ENCODE measurements at regions not wholly inside any gene's neighbourhood (a gene's known extent, or its start where the extent isn't known, plus 50 kb on each side); places are given as distances from the start of the nearest gene placed in this dataset.

DNA sequence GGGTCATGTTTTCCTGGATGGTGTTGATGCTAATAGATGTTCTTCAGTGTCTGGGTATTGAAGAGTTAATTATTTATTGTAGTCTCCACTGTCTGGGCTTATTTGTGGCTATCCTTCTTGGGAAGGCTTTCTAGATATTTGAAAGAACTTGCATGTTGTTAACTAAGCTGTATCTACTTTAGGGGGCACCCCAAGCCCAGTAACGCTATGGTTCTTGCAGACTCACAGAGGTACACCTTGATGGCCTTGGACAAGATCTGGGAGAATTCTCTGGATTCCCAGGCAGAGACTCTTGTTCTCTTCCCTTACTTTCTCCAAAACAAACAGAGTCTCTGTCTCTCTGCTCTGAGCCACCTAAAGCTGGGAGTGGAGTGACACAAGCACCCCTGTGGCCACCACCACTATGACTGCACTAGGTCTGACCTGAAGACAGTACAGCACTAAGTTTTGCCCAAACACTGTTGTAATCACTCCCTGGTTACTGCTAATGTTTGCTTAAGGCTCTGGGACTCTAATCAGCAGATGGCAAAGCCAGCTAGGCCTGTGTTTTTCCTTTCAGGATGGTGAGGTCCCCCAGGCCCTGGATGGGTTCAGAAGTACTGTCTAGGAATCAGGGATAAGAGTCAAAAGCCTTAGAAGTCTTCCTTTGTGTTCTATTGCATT lies 76.5 kb upstream of the C1orf21 start:
- no peak for ATAC-seq
- TF ChIP-seq TOX (CRISPR knock-in tag; IDR thresholded peaks at IDR 0.05; ENCODE audit: borderline replicate concordance) (no peak), CSDC2 (CRISPR knock-in tag; IDR thresholded peaks at IDR 0.05) (no peak), ISL1 (CRISPR knock-in tag; IDR thresholded peaks at IDR 0.05) (no peak), ZNF565 (CRISPR knock-in tag; conservative IDR thresholded peaks at IDR 0.05; ENCODE audit: low read depth) (no peak), TCF4 (CRISPR knock-in tag; IDR thresholded peaks at IDR 0.05; ENCODE audit: borderline replicate concordance) (no peak)

GRCh38 chr1:184311580-184311979 lies 75.2 kb upstream of the C1orf21 start:
- TF ChIP-seq ZNF8 (CRISPR knock-in tag; IDR thresholded peaks at IDR 0.05) (no peak), POU6F1 (CRISPR knock-in tag; IDR thresholded peaks at IDR 0.05; ENCODE audit: borderline replicate concordance, low read depth) (no peak), ARNTL (CRISPR knock-in tag; IDR thresholded peaks at IDR 0.05; ENCODE audit: borderline replicate concordance, low read depth) (no peak), CREB5 (CRISPR knock-in tag; IDR thresholded peaks at IDR 0.05; ENCODE audit: low read depth) (no peak), ZNF70 (CRISPR knock-in tag; IDR thresholded peaks at IDR 0.05) (no peak), RARB (CRISPR knock-in tag; IDR thresholded peaks at IDR 0.05) (no peak)
- no peak for ATAC-seq

DNA sequence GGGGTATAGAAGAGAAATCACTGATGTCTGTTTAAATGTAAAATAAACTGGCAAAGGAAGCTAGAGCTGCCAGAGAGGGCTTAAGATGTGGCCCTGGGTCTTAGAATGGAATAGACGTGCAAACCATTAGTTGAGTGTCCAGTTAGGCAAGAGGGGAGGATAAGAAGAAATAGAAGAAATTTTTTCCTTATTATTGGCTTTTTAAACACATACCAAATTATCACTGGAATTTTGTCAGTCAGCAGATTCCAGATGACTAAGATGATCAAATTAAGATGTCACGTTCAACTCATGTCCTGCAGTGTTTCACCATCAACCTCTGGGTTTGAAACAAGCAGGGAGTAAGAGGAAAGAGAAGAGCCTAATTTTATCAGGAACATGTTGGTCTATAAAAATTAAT lies 71.6 kb upstream of the C1orf21 start:
- TF ChIP-seq ARNTL (CRISPR knock-in tag; IDR thresholded peaks at IDR 0.05; ENCODE audit: borderline replicate concordance, low read depth): no peak
- TF ChIP-seq RARB (CRISPR knock-in tag; IDR thresholded peaks at IDR 0.05): no peak
- TF ChIP-seq, protein P1, sequence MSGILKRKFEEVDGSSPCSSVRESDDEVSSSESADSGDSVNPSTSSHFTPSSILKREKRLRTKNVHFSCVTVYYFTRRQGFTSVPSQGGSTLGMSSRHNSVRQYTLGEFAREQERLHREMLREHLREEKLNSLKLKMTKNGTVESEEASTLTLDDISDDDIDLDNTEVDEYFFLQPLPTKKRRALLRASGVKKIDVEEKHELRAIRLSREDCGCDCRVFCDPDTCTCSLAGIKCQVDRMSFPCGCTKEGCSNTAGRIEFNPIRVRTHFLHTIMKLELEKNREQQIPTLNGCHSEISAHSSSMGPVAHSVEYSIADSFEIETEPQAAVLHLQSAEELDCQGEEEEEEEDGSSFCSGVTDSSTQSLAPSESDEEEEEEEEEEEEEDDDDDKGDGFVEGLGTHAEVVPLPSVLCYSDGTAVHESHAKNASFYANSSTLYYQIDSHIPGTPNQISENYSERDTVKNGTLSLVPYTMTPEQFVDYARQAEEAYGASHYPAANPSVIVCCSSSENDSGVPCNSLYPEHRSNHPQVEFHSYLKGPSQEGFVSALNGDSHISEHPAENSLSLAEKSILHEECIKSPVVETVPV (CRISPR knock-in tag; IDR thresholded peaks at IDR 0.05): no peak
- no peak for TF ChIP-seq OSR1 (CRISPR knock-in tag; IDR thresholded peaks at IDR 0.05)
- TF ChIP-seq SNAI2 (CRISPR knock-in tag; IDR thresholded peaks at IDR 0.05): no peak
- no peak for TF ChIP-seq POU6F1 (CRISPR knock-in tag; IDR thresholded peaks at IDR 0.05; ENCODE audit: borderline replicate concordance, low read depth)
- TF ChIP-seq CSDC2 (CRISPR knock-in tag; IDR thresholded peaks at IDR 0.05): no peak
- TF ChIP-seq ZNF70 (CRISPR knock-in tag; IDR thresholded peaks at IDR 0.05): no peak
- TF ChIP-seq TOX (CRISPR knock-in tag; IDR thresholded peaks at IDR 0.05; ENCODE audit: borderline replicate concordance): no peak
- TF ChIP-seq, protein P2, sequence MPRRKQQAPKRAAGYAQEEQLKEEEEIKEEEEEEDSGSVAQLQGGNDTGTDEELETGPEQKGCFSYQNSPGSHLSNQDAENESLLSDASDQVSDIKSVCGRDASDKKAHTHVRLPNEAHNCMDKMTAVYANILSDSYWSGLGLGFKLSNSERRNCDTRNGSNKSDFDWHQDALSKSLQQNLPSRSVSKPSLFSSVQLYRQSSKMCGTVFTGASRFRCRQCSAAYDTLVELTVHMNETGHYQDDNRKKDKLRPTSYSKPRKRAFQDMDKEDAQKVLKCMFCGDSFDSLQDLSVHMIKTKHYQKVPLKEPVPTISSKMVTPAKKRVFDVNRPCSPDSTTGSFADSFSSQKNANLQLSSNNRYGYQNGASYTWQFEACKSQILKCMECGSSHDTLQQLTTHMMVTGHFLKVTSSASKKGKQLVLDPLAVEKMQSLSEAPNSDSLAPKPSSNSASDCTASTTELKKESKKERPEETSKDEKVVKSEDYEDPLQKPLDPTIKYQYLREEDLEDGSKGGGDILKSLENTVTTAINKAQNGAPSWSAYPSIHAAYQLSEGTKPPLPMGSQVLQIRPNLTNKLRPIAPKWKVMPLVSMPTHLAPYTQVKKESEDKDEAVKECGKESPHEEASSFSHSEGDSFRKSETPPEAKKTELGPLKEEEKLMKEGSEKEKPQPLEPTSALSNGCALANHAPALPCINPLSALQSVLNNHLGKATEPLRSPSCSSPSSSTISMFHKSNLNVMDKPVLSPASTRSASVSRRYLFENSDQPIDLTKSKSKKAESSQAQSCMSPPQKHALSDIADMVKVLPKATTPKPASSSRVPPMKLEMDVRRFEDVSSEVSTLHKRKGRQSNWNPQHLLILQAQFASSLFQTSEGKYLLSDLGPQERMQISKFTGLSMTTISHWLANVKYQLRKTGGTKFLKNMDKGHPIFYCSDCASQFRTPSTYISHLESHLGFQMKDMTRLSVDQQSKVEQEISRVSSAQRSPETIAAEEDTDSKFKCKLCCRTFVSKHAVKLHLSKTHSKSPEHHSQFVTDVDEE (CRISPR knock-in tag; IDR thresholded peaks at IDR 0.05): no peak
- no peak for TF ChIP-seq ESRRG (CRISPR knock-in tag; IDR thresholded peaks at IDR 0.05)
- TF ChIP-seq ZC3H10 (CRISPR knock-in tag; IDR thresholded peaks at IDR 0.05): no peak
- no peak for TF ChIP-seq ZNF565 (CRISPR knock-in tag; conservative IDR thresholded peaks at IDR 0.05; ENCODE audit: low read depth)
- TF ChIP-seq ISL1 (CRISPR knock-in tag; IDR thresholded peaks at IDR 0.05): no peak
- TF ChIP-seq ZFP30 (CRISPR knock-in tag; IDR thresholded peaks at IDR 0.05): no peak
- TF ChIP-seq ZFP3 (CRISPR knock-in tag; IDR thresholded peaks at IDR 0.05): no peak
- TF ChIP-seq PPARA (CRISPR knock-in tag; IDR thresholded peaks at IDR 0.05; ENCODE audit: borderline replicate concordance): no peak
- ATAC-seq: peak; percentile 51

Data from SK-N-SH treated with all-trans-retinoic acid at 6 μM for 48 hours (cell line).